Stimulated activated naive CD4-positive, alpha-beta T cell treated with Interleukin-2 at 50 U/mL for 16 hours (primary cell): ENCODE measurements at regions not wholly inside any gene's neighbourhood (a gene's known extent, or its start where the extent isn't known, plus 50 kb on each side); places are given as distances from the start of the nearest gene placed in this dataset.
"Not testable (repeated sequence)": the region's sequence is repeated elsewhere in the genome, so short reads cannot be mapped to it uniquely, and the experiment has no call there.

Experiments used
- DNase-seq: peaks from one replicate; lab custom pipeline; 2025; lab: John Stamatoyannopoulos, UW

DNA sequence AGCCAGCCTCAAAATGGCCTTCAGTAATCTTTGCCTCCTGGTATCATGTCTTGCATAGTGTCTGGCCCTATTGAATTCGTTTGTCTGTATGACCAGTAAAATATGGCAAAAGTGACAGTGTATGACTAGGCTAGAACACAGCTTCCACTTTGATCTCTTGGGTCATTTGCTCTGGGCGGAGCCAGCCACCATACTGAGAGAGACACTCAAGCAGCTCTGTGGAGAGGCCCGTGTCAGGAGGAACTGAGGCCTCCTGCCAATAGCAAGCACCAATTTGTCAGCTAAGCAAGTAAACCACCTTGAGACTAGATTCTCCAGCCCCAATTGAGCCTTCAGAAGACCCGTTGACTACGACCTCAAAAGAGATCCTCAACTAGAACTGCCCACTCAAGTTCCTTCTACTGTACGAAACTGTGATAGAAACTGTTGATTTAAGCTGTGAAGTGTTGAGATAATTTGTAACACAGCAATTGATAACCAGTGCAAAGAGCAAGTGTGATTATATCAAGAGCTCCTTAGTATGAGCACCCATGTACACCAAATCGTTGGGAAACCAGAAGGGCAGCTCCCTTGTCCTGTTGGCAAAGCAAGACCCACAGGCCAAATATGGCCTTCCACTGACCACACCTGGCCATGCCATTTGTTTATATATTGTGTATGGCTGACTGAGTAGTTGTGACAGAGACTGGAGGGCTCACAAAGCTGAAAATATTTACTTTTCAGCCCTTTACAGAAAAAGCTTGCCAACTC is 52.7 kb upstream of the SERBP1 start:
- DNase-seq, result no peak

DNA sequence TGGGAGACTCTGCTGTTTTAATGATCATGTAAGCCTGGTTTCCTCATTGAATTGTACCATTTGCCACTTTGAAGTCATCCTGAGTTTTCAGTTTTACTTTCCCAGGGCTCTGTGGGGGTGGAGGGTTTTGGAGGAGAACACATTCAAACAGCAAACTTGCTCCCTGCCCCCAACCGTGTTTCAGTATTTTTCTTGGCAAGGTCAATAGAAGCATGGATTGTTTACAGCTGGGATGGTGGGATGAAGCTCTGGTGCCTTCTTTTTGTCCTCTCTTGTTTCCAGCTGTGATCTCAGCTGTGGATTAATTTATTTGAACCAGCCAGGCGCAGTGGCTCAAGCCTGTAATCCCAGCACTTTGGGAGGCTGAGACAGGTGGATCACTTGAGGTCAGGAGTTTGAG is 54.3 kb upstream of the SERBP1 start:
- DNase-seq, result no peak

DNA sequence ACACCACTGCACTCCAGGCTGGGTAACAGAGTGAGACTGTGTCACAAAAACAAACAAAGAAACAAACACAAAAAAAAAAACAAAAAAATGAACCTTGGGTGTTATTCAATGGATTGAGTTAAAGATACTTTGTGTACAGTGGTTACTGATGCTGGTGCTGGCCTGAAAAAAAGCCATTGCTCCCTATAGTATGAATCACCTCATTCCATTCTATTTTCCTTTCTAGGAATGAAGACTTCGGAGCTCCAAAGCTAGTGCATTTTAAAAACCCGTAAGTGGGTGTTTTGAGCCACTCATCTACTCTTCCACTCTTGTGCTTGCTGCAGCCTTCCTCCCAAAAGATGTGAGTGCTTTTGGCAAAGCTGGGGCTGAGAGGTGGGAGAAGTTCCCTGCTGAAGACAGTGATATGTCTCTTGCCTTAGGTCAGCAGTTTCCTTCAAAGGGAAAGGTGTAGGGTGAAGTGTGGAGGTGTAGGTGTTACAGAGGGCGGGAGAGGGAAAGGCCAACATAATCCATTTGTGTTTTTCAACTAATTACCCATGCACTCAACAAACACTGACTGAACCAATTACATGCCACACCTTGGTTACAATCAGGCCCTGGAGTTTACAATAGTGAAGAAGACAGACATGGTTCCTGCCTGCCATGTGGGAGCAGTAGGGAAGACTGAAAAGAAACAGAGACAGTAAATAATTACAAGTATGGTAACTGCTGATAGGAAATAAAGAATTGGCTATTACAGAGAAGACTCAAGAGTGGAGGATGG is 55.0 kb upstream of the SERBP1 start:
- no peak for DNase-seq

DNA sequence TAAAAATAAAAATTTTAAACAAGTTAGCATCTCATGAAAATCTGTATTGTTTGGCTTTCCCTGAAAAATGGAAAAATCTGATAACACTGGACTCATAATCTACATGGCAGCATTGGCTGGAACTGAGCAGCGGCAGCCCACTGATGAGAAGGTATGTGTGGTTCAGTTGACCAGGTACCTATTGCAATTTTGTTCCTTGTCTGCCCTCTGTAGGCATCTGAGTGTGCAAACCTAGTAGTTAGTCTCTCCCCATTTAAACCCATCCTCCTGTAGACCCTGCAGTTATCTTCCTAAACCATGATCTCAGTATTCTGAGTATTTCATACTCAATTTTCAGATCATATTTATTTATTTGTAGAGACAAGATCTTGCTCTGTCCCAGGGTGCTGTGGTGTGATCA is 59.4 kb upstream of the SERBP1 start:
- DNase-seq, result no peak

DNA sequence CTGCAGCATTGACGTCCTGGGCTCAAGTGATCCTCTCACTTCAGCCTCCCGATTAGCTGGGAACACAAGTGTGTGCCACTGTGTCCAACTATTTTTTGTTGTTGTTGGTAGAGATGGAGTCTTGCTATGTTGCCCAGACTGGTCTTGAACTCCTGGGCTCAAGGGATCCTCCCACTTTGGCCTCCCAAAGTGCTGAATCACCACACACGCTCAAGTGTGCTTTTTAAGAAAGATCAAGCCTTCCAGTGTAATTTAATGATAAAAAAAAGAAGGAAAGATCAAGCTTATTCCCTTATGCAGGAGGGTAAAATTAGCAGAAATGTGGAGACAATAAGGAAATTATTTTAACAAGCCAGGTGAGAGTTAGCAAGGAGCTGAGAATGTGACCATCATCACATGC is 61.1 kb upstream of the SERBP1 start:
- DNase-seq, result no peak

DNA sequence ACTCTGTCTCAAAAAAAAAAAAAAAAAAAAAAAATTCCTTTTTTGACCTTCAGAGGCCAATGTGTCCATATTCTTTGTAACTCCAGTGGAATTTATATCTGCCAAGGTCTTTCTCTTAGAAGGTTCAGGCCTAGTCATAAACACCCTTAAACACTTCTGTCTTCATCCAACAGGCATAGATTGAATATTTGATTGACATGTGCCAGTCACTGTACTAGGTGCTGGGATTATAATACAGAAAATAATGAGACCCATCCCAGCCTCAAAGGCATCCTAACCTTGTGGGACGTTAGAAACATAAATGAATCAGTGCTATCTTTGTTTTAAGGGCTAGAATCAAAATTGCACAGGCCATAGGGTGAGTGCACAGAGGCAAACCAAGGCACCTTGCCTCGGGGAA is 62.9 kb upstream of the SERBP1 start:
- no peak for DNase-seq

DNA sequence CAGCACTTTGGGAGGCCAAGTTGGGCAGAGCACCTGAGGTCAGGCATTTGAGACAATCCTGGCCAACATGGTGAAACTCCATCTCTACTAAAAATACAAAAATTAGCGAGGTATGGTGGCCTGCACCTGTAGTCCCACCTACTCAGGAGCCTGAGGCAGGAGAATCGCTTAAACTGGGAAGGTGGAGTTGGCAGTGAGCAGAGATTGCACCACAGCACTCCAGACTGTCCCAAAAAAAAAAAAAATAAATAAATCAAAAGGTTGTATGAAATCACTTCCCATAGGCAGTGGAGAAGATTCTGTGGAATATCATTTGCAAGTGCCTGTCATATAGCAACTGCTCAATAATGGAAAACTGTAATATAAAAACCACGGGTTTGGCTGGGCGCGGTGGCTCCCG is 65.1 kb upstream of the SERBP1 start:
- no peak for DNase-seq

DNA sequence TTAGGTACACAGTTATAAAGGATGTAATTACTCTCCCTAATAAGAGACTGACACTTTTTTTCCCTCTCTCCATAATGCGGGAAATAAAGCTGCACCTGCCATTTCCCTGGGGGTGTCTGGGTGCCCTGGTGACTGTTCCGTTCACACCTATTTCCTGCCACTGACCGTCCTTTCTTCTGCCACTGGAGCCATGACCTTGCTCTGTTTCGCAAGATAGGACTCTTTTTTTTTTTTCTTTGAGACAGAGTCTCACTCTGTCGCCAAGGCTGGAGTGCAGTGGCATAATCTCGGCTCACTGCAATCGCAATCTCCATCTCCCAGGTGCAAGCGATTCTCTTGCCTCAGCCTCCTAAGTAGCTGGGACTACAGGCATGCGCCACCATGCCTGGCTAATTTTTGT is 66.1 kb upstream of the SERBP1 start:
- no peak for DNase-seq

DNA sequence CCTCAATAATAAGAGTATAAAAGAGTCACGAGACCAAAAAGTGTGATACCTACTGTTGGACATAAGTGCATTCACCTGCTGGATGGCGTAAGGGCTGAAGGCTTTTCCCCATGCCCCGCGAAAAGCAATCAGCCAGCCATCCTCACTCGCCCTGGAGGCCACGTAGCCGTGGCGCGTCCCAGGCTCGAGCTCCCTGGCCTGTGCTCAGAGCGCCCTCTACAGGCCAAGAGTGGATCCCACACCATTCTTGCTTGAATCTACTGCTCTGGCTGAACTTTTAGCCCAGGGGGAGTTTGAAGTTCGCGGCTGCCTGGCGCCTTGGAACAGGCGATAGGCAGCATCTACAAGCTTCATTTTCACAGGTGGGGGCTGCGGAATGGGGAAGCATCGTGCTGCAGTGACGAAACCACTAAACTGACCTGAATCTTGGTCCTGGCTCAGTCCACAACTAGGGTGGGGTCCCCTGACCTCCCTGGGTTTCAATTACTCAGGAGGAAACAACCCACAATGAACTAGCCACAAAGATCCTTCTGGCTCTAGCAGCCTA is 70.3 kb upstream of the SERBP1 start:
- peak; percentile 81 for DNase-seq

DNA sequence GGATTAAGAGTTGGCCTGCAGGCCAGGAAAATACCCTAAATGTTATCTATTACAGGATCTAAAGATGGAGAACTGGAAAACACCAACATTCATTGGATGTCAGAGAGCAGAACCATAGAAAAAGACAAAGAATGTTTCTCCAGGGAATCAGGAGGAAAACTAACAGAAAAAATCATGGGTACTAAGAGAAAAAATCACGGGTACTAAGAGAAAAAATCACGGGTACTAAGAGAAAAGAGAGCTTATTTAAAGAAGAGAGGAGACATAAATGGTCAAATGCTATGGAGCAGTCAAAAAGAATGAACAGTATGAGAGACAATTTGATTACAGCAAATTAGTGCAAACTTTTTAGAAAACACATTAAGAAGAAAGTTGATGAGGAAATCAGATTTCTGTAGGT is 73.8 kb upstream of the SERBP1 start:
- DNase-seq, result no peak

DNA sequence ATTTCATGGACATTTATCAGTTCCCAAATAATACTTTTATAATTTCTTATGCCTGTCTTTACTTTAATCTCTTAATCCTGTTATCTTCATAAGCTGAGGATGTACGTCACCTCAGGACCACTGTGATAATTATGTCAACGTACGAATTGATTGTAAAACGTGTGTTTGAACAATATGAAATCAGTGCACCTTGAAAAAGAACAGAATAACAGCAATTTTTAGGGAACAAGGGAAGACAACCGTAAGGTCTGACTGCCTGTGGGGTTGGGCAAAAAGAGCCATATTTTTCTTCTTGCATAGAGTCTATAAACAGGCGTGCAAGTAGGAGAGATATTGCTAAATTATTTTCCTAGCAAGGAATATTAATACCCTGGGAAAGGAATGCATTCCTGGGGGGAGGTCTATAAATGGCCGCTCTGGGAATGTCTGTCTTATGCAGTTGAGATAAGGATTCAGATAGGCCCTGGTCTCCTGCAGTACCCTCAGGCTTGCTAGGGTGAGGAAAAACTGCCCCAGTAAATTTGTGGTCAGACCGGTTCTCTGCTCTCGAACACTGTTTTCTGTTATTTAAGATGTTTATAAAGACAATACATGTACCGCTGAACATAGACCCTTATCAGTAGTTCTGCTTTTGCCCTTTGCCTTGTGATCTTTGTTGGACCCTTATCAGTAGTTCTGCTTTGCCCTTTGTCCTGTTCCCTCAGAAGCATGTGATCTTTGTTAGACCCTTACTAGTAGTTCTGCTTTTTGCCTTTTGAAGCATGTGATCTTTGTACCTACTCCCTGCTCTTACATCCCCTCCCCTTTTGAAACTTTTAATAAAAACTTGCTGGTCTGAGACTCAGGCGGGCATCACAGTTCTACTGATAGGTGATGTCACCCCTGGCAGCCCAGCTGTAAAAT is 83.4 kb upstream of the SERBP1 start:
- DNase-seq, result not testable (repeated sequence)

DNA sequence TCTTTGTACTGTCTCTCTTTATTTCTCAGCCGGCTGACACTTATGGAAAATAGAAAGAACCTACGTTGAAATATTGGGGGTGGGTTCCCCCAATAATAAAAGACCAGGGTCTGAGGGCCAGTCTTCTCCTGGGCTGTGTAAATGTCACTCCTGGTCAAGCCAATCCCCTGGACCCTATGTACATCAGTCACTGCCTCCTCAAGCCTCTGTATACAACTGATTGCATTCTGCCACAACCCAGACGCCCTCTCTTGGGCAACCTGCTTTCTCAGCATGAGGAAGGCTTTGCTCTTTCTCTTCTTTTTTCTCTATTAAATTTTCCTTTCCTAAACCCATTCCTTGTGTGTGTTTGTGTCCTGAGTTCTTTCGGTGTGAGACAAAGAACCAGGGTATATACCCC is 84.1 kb upstream of the SERBP1 start:
- no peak for DNase-seq

DNA sequence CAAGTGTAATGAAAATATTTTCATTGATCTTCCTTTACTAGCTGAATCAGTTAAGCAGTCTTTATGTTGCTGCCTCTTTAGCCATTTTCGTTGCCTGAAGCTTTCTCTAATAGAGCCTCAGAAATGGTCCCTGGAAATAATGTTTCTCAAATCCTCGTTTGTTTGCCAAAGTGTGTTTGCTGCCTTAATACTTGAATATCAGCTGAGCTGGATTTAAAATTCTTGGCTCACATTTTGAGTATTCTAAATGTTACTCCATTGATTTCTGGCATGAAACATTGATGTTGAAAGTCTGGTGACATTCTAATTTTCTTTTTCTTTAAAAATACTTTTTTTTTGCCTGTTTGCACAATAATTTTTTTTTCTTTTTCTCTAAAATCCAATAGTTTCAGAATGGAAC is 84.6 kb upstream of the SERBP1 start:
- DNase-seq, result no peak

DNA sequence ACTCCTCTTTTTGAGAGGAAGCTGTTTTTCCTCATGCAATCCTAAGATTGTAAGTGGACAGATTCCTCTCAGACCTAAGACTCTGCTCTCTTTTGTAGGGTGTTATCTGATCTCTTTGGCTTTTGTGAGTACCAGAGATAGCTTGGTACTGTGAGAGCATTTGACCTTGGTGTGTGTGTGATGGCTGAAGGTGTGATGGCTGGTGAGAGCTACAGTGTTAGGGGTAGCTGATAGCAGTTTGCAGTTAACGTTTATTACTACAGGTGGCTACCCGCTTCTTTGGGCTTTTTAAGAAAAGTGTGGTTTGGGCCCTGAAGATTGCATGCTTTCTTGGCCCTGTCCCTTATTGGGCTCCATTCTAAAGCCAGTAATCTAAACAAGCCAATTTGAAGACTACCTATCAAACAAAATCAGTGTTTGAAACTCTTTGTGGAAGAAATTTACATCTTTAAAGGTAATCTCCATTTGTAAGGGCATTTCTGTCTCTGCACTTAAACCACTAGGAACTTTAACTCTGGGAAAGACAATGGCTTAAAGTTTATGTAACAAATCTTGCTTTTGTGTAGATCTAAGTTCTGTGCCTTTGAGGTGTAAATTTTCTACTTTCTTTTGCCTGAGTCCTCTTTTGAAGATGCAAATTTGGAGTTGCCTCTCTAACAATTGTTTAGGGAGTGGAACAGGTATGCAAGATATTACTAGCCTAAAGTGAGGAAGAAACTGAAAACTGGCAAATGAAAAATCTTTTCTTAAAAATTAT is 85.3 kb upstream of the SERBP1 start:
- no peak for DNase-seq

DNA sequence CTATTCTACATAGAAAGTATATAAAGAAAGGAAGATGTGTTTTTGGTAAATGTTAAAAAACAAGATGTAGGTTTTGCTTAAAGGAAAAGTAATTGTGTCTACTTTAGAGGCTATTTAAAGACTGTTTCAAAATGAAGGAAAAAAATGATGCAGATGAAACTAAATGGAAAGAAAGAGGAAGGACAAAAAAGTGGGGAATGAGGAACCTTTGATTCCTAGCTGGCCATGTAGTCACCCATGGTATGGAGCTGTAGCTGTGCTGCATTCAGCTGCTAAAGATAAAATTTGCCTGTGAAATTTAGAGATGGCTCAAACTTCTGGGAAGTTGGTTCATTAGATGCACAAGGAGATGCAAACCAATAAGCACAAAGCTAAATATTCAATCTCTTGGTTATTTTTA is 86.8 kb upstream of the SERBP1 start:
- DNase-seq, result no peak

DNA sequence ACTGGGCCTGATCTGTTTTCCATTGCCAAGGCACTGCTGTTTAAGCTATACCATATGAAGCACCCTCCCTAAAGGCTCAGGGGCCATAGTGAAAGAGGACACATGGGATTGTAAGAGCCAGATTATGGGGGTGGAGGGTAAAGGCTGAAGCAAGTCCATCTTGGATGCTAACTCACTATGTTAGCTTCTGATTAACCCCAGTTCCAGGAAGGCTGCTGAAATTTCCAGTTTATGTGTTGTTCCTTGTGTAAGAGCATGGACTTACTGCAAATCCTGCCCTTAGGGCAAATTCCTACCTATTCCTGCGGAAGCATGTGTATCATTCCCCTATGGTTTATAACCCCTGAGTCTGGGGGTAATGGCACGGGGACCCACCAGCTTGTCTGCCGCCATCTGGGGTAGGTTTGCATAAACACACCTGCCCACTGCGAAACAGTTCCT is 91.8 kb upstream of the SERBP1 start:
- no peak for DNase-seq

DNA sequence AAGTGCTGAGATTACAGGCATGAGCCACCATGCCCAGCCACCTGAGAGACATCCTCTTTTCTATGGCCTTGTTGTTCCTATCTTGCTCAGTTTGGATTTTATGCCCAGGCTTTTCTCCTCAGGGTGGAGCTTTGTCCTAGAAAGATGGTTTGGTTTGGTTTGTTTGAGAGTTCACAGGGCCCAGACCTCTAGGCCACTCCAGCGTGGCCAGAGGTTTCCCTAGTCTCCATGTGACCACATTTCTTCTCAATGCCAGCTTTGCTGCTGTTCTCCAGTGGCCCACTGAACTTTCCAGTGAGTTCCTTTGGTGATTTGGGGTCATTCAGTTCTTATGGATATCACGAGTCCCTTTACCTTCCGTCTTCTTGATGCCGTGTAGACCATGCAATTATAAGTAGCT is 92.6 kb upstream of the SERBP1 start:
- DNase-seq, result no peak

DNA sequence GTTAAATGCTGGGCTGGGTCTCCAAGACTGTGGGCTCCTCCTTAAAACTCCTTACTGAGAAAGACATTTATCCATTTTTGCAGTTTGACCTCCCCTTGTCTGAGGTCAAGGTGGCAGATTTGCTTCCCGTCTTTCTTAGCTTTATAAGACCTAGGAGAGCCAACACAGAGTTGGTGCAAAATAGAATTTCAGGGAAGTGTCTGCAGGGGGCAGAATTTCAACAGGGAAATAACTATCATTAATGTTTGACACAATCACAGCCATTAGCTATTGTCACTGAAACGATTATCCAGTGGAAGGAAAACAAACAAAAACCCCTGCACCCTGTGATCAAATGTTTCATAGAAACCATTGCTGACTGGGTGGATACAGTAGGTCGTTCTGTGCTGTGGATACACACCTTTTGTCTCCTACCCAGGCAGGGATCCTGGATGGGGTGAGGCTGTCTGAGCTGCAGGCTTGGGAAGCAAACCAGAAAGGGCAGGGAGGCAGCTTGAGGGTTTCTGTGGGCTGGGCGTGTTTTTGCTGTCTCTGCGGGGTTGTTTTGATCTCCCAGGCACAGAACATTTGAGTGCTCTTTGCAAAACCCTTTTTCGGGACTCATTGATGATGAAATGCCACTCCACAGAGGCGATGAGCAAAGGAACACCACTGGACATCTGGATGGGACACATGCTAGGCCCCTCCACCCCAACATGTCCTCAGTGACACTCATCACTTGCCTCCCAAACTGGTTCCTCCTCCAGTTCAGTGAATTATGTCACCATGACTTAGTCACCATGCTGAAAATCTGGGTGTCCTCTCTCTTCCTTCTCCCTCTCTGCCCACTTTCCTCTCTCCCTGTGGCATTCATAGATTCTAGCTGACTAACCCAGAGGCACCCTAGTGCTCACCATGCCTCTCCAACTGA is 94.2 kb upstream of the SERBP1 start:
- DNase-seq, result no peak

DNA sequence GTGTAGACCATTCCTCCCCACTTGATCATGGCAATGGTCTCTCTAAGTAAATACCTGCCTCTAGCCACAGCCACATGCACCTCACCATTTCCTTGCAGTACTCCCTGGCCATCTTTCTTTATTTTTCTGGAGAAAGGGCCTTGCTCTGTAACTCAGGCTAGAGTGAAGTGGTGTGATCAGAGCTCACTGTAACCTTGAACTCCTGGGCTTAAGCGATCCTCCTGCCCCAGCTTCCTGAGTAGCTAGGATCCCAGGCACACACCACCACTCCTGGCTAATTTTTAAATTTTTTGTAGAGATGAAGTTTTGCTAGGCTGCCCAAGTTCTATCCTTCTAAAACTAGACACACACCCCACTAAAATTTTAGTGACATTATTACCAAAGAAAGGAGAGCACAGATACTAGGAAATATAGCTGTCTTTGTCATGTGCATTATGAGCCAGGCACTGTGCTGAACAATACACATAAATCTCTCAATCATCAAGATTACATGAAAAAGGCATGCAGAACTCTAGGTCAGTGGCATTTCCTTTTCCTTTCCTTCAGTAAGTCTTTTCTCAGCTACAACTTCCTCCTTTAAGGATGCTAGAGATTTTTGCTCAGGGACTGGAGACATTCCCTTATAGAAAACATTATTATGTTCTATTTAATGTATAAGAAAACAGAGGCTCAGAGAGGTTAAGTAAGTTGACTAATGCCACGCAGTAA is 95.0 kb upstream of the SERBP1 start:
- DNase-seq, result no peak

DNA sequence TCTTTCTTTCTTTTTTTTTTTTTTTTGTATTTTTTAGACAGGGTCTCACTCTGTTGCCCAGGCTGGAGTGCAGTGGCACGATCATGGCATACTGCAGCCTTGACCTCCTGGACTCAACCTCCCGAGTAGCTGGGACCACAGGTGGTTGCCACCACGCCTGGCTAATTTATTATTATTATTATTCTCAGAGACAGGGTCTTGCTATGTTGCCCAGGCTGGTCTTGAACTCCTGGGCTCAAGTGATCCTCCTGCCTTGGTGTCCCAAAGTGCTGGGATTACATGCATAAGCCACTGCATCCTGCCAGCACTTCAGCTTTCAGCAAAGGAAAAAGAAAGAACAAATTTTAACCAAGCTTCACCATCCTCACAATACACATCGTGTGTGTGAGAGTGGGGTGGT is 97.9 kb upstream of the SERBP1 start:
- no peak for DNase-seq
